ENCODE measurements at regions not wholly inside any gene's neighbourhood (a gene's known extent, or its start where the extent isn't known, plus 50 kb on each side); places are given as distances from the start of the nearest gene placed in this dataset.

GRCh38 chr2:207257251-207258250, 91.8 kb upstream of the KLF7 start:
- no peak for DNase-seq (ENCODE audit: low read depth)

GRCh38 chr2:207258263-207258991, 92.7 kb upstream of the KLF7 start:
- DNase-seq (ENCODE audit: low read depth), result peak; percentile 100

GRCh38 chr2:207260021-207260420, 94.3 kb upstream of the KLF7 start:
- no peak for DNase-seq (ENCODE audit: low read depth)

GRCh38 chr2:207260947-207261346, 95.2 kb upstream of the KLF7 start:
- DNase-seq (ENCODE audit: low read depth), result no peak

GRCh38 chr2:207264310-207264709, 98.6 kb upstream of the KLF7 start:
- DNase-seq (ENCODE audit: low read depth), result no peak

GRCh38 chr2:207265332-207265731, 99.6 kb upstream of the KLF7 start:
- DNase-seq (ENCODE audit: low read depth), result no peak

- DNase-seq (ENCODE audit: low read depth), result no peak
These were observed 100.1 kb upstream of the KLF7 start for GRCh38 chr2:207265869-207266268.

- no peak for DNase-seq (ENCODE audit: low read depth)
These were observed 100.9 kb upstream of the KLF7 start for GRCh38 chr2:207266648-207267047.

- DNase-seq (ENCODE audit: low read depth), result no peak
These were observed 103.3 kb upstream of the KLF7 start for GRCh38 chr2:207269038-207269437.

GRCh38 chr2:207274530-207275189, 108.9 kb upstream of the KLF7 start:
- no peak for DNase-seq (ENCODE audit: low read depth)

GRCh38 chr2:207275779-207276178, 110.0 kb upstream of the KLF7 start:
- DNase-seq (ENCODE audit: low read depth), result no peak

GRCh38 chr2:207276248-207276647, 110.5 kb upstream of the KLF7 start:
- no peak for DNase-seq (ENCODE audit: low read depth)

- no peak for DNase-seq (ENCODE audit: low read depth)
These were observed 111.1 kb upstream of the KLF7 start for GRCh38 chr2:207276858-207277257.

- no peak for DNase-seq (ENCODE audit: low read depth)
These were observed 113.8 kb upstream of the KLF7 start for GRCh38 chr2:207279520-207279919.

GRCh38 chr2:207281436-207281835, 115.7 kb upstream of the KLF7 start:
- no peak for DNase-seq (ENCODE audit: low read depth)

- DNase-seq (ENCODE audit: low read depth), result no peak
These were observed 117.2 kb upstream of the KLF7 start for GRCh38 chr2:207282916-207283315.

- no peak for DNase-seq (ENCODE audit: low read depth)
These were observed 117.6 kb upstream of the KLF7 start for GRCh38 chr2:207283356-207283755.

GRCh38 chr2:207284556-207285472, 119.1 kb upstream of the KLF7 start:
- no peak for DNase-seq (ENCODE audit: low read depth)

GRCh38 chr2:207285473-207285815, 119.7 kb upstream of the KLF7 start:
- no peak for DNase-seq (ENCODE audit: low read depth)

- DNase-seq (ENCODE audit: low read depth), result no peak
These were observed 120.4 kb upstream of the KLF7 start for GRCh38 chr2:207286106-207286505.

- DNase-seq (ENCODE audit: low read depth), result no peak
These were observed 122.9 kb upstream of the KLF7 start for GRCh38 chr2:207288628-207289027.

All from GM04503 (cell line).